Ramos (cell line): ENCODE measurements at regions not wholly inside any gene's neighbourhood (a gene's known extent, or its start where the extent isn't known, plus 50 kb on each side); places are given as distances from the start of the nearest gene placed in this dataset.

ENCODE experiments used
- in situ Hi-C: fragments of 300-500 bp; cut with MboI; formaldehyde crosslinking; loops from one replicate; pipeline ENCODE4 v1.14.3; 2022; ENCODE audit warnings: low sequenced_read_pairs; ENCODE audit not compliant: unreplicated experiment

DNA sequence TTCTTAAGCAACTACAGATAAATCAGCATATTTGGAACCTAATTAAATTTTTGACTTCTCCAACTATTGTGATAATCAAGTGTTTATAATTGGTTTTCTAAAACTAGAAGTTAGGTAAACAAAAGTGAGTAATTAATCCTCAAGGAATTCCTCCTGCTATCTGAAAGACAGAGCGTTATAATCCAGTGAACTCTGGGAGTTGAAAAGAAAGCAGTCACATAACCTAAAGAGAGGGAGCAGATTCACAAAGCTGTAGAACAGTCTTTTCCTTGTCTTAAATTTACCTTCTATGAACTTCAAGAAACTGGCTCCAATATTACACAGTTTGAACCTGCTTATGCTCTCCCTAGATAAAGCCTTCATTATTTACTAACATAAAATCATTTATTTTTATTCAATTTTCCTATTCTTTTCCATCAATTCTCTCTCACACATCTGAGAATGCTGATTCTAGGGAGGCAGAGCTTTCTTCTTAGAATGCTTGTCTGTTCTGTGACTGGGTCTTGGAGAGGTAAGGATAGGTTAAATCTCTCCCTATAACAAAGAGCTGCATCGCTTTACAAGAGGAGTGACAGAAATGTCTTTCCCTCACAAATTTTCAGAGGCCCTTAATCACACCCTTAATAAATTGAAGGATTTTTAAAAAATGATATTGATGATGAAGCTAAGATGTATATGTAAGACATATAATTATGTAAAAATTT is 132.8 kb downstream of the TUSC7 start:
- in situ Hi-C loops = no loop called here

DNA sequence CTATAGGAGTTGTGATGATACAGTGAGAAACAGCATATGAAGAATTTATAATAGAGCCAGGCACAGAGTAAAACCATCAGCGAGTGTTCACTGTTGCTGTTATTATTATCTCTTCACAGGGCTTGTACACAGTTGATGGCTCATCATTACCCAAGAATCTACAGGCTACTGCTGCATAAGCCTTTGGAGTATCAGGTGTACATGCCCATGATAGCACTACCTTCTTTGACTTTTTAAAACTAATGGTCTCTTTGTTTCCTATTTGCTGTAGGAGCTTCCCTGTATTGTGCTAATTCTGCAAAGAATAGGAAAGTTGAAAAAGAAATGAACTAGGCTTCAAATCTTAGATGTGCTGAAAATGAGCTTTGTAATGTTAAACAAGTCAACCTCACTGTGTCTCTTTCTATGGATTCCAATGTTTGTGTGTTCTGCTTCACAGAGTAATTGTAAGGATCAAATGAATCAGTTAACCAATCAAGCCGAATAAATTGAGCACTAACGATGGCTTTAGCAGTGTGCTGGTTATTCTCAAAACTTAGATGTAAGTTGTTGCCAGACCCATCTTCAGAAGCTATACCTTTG is 138.8 kb downstream of the TUSC7 start:
- in situ Hi-C loops = no loop called here

DNA sequence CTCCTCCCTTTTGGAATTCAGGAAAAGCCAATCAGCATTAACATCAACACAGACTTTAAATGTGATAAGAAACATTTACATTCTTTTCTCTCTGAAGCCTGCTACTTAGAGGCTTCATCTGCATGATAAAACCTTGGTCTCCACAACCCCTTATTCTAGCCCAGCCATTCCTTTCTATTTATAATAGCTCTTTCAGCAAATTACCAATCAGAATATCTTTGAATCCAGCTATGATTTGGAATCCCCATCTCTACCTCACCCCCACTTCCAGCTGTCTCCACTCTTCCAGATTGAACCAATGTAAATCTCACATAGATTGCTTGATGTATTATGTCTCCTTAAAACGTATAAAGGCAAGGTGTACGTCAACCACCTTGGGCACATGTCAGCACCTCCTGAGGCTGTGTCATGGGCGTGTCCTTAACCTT is 139.7 kb downstream of the TUSC7 start:
- in situ Hi-C loops = no loop called here

DNA sequence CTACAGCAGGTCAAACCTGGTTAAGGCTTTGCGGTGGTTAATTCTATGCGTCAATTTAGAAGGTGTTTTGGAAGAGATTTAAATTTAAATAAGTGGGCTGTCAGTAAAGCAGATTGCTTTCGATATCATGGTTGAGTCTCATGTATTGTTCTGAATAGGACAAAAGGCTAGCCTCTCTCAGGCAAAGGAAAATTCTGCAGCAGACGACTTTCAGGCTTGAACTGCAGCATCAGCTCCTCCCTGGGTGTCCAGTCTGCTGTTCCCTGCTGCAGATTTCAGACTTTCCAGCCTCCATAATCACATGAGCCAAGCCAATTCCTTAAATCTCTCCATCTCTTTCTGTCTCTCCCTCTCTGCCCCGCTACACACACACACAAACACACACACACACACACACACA is 143.2 kb downstream of the TUSC7 start:
- in situ Hi-C loops = no loop called here

DNA sequence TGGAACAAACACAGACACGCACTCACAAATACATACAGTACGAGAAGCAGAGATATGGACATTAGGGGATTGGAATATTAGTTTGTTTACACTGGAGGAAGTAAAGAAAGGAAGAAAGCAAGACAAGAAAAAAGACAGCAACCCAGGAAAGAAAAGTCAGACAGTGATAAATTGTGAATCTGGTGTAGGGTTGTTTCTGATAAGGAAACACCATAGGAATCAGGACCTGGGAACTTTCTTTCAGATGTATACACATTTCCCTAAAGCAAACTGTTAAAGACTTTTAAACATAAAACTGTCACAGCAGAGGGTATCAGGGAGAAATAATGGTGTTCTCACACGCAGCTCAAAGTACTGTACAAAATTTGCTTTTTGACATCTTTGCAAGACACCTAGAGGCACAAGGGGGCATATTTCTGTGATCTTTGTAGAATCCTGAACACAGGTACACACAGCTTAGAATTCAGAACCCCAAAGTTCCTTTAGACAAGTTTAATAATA is 153.7 kb downstream of the TUSC7 start:
- in situ Hi-C loops = no loop called here

DNA sequence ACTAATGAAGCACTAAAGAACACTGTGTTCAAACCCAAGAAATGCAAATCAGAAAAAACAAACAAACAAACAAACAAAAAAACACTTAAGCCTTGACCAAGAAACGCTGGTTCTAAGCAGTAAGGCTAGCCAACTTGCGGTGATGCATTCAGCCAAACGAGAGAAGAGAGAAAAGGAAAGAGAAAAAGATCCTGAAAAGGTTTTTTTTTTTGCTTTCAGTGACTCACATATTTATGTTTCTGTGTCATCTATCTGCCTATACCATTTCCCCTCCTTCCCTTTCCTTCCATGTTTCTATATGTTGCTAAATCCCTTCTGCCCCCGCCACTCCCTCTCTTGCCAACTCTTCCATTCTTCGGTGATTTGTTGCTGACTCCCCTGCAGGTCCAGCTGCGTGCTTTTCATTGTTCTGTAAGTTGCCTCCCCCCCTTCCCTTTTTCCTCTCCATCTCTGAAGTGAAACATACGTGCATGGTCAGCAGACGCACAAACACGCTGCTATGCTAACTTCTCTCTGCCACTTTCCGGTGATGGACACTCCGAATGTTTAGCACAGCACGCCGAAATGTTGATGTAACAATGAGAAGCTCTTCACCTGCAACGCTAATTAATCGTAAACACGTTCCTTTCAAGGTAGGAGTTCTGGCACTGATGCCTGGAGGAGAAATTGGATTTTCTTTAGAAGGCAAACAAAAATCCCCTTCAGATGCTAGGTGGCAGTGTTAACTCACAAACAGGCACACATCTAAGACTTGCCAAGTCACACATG is 154.4 kb downstream of the TUSC7 start:
- in situ Hi-C loops = no loop called here

DNA sequence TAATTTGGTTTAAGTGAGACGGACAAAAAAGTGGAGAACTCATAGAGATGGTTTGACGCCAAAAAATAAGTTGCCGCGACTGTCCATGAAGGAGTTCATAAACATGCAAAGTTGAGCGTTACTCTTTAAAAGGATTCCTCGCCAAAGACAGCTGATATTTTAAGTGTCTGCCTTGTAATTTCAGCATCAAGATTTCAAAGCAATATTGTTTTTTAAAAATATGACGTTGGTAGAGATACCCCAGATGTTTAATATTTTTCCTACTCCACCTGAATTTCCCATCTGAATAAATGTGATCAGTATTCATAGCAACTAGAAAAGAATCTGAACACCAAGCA is 155.0 kb downstream of the TUSC7 start:
- in situ Hi-C loops = no loop called here

DNA sequence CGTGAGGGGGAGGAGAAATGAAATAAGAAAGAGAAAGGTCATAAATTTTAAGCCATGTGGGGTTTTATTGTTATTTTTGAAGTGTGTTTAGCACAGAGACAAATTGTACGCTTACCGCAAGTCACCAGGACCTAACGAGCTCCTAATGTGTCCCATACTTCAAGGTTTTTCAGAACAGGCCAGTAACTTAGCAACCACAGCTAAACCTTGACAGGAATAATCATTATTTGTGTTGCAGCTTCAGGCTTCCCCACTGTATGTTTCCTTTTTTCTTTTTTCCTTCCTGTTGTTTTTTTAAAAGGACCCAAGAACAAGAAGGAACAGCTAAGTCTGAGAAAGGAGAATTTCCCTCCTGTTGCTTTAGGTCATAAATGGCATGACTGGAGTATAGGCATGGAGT is 160.8 kb downstream of the TUSC7 start:
- in situ Hi-C loops = no loop called here

DNA sequence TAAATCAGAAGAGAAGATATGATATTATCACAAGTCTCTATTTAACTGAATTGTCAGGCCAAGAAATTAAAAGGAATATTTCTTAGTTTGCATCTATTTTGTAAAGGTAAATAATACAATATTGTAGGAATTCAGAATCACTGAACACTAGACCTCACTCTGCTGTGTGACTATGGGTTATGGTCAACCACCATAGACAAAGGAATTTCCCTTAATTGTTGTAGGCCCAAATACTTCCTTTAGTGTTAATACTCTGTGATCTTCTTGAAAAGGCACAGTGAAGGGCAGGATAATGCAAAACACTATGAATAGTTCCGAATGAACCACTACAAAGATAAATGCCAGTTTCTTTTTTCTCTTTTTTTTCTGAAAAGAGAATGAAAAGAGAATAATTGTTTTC is 162.3 kb downstream of the TUSC7 start:
- in situ Hi-C loops = no loop called here

DNA sequence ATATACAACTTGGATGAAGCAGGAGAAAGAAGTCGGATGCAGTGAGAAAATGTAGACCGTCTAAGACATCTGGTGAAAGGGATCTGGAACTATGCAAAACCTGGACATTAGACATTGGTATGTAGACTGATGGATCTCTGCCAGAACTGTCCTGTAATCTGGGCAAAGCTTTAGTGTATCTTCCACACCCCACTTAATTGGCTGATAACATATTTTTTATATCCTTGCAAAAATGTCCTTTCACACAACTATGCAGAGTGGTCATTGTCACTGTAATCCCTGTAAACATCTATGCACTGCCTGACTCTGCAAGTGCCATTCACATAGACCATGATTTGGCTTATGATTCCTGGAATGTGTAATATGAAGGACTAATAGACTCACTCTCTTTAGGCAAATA is 163.1 kb downstream of the TUSC7 start:
- in situ Hi-C loops = no loop called here

DNA sequence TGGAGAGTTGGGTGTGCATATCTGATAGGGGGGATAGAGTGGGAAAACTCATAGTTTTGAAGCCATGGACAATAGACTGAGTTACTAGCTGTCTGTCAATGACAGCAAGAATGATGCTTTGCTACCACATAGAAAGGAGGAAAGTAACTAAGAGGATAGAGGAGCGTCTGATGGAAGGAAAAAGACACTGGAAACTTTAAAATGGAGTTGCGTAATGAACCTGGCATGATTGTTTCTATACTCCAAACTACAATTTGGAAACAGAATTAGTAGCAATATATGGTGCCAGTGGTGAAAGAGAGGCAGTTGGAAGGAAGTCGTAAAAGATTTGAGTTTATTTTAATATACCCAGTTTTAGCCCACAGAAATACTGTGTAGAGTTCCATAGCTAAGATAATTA is 163.6 kb downstream of the TUSC7 start:
- in situ Hi-C loops = no loop called here

DNA sequence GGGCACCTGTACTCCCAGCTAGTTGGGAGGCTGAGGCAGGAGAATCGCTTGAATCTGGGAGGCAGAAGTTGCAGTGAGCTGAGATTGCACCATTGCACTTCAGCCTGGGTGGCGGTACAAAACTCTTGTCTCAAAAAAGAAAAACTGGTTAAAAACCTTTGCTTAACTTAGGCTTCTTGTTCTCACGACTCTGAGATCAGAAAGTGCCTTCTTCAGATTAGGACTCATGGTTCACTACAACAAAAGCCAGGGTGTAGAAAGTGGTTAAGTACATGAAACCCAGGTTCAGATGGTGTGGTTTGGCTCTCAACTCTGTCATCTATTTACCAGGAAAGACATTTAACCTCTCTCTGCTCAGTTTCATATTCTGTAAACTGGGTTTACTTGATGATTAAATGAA is 168.4 kb downstream of the TUSC7 start:
- in situ Hi-C loops = no loop called here

DNA sequence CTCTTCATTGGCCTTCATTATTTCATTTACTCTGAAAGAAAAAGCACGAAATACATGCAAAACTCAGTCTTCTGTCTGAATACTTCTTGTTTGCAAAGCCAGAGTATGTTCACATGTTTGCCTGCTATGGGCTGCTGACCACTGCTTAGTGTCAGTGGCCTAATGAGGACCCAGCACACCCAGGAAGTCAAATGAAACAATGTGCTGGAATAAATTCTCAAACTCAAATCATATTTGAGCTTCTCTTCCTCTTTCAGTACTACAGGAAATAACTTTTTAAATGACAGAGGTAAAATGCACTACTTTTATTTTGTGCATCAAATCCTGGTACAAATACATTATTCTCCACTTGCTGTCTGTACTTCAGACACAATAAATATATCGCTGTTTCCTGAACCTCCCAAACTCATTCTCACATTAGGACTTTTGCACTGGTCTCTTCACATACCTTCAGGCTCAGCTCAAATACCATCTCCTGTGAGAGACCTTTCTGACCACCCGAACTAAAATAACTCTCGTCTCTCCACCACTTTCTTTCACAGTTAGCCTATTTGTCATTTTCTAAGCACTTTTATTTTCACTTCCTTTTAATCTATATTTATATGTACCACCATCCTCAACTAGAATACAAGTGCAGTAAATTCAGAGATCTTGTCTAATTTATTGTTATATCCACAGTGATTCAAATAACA is 176.8 kb downstream of the TUSC7 start:
- in situ Hi-C loops = no loop called here

DNA sequence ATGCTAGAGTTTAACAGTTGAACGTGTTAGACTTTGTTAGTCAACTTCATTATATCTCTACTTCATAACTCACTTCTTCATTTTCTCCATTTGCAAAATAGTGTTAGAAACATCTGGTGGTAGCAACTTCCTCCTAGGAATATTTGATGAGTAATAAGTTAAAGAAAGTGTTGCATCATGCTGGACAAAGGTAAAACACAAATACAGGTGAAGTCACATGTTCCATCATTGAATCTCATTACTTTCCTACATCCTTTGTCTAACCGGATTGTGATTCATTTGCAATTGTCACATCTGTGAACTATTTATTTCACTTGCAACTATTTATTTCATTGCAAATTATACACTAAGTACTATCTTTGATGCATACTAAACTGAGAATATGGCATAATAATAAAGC is 186.5 kb downstream of the TUSC7 start:
- in situ Hi-C loops = no loop called here

DNA sequence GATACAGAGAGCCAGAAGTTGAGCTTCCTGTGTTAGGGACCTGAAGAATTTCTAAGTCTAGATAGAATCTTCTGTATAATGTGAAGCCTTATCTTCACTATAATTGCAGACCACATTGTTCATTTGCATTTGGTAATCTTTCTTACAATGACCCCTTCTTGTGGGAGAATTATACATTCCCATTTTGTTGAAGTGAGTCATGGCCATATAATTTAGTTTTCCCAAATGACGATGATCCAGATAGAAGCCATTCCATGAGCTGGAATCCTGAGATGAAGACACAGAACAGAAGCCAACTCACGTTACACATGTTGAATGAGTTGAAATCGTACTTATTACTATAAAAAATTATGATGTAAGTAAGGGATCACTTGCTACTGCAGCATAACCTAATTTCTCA is 187.8 kb downstream of the TUSC7 start:
- in situ Hi-C loops = no loop called here

DNA sequence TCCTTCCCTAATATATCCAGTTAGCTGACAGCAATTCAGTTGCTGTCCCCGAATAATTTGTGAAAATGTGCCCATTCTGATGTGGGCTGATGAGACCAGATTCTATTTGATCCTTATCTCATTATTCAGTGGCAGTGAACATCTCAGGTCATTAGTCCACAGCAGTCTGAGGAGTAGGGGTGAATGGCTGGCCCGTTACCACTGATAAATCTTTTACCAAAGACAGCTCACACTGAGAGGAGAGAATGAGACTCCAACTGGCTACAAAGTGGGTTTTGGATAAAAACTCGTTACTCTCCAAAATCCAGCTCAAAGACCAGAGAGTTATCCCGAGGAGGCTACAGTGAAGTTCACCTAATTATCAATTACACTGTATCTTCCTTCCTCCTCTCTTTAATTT is 189.7 kb downstream of the TUSC7 start:
- in situ Hi-C loops = no loop called here

DNA sequence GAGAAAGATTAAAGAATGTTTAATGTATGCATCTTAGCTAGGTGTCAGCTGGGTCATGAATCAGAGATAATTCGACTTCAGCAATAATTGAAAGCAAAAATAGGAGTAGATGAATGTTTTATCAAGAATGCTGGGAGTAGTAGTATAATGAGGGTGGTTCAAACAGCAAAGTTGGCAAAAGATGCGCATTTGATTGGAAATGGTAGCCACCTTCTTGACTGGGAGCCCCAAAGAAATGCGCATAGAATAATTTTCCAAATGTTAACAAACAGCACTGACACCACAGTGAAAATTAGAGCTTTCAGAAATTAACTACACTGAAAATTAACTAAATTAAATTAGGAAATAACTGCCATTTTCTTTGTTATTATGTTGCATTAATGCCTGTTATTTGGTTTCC is 195.8 kb downstream of the TUSC7 start:
- in situ Hi-C loops = no loop called here

DNA sequence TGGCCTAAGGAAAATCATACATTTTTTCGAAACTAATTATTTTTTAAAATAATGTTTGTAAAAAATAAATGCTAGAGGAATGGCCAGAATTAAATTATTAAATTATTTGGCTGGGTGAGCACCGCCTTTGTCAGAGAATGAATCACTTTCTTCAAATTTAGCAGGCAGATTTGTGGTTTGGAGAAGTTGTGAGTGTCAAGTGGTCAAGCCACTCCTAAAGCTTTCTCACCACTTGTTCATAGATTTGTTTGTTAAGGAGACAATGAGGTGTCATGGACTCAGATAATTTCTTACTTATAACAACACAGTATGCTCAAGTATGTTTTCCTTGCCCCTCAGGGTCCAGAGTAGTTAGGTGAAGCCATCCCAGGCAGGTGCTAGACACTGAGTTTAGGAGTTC is 196.2 kb downstream of the TUSC7 start:
- in situ Hi-C loops = no loop called here

DNA sequence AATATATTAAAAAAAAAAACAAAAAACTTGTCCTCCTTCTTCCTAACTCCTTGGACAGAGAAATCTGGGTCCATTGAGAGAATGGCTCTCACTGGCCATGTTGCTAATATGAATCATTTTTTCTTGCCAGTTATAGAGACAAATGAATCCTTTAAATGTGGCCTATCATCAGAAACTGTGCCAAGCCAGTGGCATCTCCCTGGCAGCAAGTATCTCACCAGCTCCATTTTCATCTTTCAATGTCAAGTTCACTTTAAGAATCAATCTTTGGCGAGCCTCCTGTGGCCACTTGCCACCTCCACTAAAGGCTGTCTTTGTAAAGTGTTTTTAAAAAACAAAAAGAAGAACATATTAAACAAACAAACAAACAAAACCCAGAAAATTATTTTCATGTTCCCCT is 202.5 kb downstream of the TUSC7 start:
- in situ Hi-C loops = no loop called here

DNA sequence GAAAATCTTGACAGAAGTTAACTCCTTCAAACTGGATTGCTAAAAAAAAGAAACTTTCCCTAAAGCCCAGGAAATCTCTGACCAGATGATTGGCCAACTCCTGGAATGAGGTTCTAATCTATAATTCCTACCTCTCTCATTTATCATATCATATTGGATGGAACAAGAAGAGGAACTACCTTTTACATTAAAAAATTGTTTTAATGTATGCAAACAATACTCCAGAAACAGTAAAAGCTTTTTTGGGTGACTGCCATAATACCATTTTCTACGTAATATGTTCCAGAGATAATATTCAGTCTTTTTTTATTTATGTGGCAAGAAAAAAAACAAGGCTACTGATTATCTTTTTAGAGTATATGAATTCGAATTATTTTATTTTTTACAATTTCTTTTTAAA is 204.4 kb downstream of the TUSC7 start:
- in situ Hi-C loops = no loop called here

DNA sequence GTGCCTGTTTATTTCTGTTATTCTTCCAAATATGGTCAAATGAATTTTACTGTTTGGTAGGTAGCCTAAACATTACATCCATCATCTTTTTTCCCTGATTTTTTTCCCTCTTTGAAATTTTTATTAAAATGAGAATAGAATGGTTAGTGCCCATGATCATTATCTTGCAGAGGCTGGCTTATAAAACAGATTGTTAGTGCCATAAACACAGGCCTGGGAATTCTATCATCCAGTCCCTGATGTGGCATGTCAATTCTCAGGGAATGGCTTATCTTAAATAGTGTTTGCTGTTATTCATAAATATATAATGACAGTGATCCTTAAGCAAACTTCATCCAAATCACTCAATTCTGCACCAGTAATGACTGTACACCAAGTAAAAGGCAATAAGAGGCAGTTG is 207.3 kb downstream of the TUSC7 start:
- in situ Hi-C loops = no loop called here
